22Rv1 (cell line): ENCODE measurements at regions not wholly inside any gene's neighbourhood (a gene's known extent, or its start where the extent isn't known, plus 50 kb on each side); places are given as distances from the start of the nearest gene placed in this dataset.

Experiments
- H3K27ac ChIP-seq: fragments of 450-650 bp; 2 replicates; pipeline ENCODE4 v1.5.1; 2017
- ZFX ChIP-seq: fragments of 450-650 bp; IDR thresholded peaks from 2 replicates; pipeline ENCODE4 v1.6.1; 2017; ENCODE audit warnings: antibody characterized with exemption, borderline replicate concordance
- TF ChIP-seq, protein P1 (sequence below): fragments of 450-650 bp; IDR thresholded peaks from 2 replicates; pipeline ENCODE4 v1.5.1; 2017; ENCODE audit warnings: mild to moderate bottlenecking

DNA sequence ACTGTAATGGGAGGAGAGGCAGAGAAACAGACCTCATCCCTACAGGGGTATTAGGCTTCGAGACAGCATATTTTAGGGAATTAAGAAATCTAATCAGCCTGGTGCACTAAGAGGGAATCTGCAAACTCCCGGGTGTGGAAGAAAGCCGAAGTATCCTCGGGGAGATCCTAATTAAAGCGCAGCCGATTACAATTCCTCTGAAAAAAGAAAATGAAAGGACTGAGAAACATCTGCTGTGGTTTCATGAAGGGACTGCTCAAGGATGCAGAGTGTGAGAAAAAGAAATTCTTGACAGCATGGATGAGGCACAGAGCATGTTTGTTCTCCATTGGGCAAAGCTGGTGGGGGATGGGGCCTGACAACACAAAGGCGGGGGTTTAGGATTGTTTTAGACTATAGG, 290.0 kb upstream of the LARGE1 start:
- H3K27ac ChIP-seq: no peak overlapping the region
- no peak for TF ChIP-seq ZFX
- TF ChIP-seq, protein P1, sequence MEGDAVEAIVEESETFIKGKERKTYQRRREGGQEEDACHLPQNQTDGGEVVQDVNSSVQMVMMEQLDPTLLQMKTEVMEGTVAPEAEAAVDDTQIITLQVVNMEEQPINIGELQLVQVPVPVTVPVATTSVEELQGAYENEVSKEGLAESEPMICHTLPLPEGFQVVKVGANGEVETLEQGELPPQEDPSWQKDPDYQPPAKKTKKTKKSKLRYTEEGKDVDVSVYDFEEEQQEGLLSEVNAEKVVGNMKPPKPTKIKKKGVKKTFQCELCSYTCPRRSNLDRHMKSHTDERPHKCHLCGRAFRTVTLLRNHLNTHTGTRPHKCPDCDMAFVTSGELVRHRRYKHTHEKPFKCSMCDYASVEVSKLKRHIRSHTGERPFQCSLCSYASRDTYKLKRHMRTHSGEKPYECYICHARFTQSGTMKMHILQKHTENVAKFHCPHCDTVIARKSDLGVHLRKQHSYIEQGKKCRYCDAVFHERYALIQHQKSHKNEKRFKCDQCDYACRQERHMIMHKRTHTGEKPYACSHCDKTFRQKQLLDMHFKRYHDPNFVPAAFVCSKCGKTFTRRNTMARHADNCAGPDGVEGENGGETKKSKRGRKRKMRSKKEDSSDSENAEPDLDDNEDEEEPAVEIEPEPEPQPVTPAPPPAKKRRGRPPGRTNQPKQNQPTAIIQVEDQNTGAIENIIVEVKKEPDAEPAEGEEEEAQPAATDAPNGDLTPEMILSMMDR: no peak

DNA sequence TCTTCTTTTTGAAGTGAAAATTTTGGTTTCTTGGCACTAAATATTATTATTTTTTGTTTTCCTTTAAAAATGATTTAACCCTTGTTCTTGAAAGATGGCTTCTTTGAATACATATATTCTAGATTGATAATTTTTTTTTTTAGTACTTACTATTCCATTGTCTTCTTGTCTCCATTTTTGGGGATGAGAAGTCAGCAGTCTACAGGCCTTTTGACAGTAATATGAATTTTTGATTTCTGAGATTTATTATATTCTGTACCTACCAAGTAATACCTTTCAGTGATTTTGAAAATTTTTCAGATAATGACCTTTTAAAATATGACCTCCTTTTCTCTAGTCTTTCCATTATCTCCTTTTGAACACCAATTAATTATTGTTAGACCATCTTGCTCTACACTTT, 294.1 kb upstream of the LARGE1 start:
- no peak overlapping the region for H3K27ac ChIP-seq
- TF ChIP-seq, protein P1: no peak
- TF ChIP-seq ZFX: no peak

DNA sequence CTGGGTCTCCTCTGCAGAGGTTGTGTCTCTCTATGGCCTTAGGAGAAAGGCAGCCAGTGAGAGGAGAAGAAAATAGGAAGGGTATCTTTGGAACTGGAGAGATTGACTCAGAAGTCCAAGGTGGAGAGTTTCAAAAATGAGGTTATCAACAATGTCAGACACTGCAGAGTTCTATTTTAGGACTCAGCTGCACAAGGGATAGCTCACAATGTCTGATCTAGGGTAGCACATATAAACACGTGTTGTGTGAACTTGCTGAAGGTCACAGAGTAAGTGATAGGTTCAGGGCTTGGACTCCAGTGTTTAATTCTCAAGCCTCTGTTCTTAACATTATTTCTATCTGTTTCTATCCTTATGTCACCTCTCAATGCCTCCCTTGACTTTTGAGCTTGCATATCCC, 305.0 kb upstream of the LARGE1 start:
- H3K27ac ChIP-seq: no peak overlapping the region
- TF ChIP-seq, protein P1: no peak
- no peak for TF ChIP-seq ZFX

- no peak overlapping the region for H3K27ac ChIP-seq
- TF ChIP-seq, protein P1: no peak
These were observed 316.3 kb upstream of the LARGE1 start for GRCh38 chr22:34236527-34236926.

GRCh38 chr22:34239421-34239820, 319.1 kb upstream of the LARGE1 start:
- no peak overlapping the region for H3K27ac ChIP-seq
- TF ChIP-seq ZFX: no peak
- TF ChIP-seq, protein P1: no peak

DNA sequence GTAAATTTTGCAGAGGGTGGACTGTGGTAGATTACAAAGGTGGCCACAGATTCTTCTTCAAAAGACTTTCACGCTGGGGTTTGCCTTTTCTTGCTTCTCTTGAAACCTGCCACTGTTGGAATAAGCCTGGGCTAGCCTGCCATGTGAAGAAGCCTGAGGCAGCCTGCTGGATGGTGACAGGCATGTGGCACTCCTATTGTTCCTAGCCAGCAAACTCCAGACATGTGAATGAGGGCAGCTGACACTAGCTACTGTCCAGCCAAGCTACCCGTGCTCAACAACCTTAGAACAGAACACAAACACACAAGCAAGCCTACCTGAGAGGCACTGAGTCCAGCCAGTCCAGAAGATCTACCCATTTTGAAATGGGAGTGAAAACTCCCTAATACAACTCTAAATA, 322.7 kb upstream of the LARGE1 start:
- TF ChIP-seq ZFX: no peak
- TF ChIP-seq, protein P1: no peak

GRCh38 chr22:34255042-34255441, 334.8 kb upstream of the LARGE1 start:
- H3K27ac ChIP-seq: no peak overlapping the region
- TF ChIP-seq, protein P1: no peak
- no peak for TF ChIP-seq ZFX

More for the DNA sequence above, 322.7 kb upstream of the LARGE1 start:
- H3K27ac ChIP-seq: no peak overlapping the region
